ENCODE measurements at regions not wholly inside any gene's neighbourhood (a gene's known extent, or its start where the extent isn't known, plus 50 kb on each side); places are given as distances from the start of the nearest gene placed in this dataset.

GRCh38 chr7:18306696-18307095 lies 188.9 kb upstream of the HDAC9 start:
- no peak overlapping the region for H3K27ac ChIP-seq
- no peak overlapping the region for H3K4me3 ChIP-seq
- H3K4me1 ChIP-seq = no peaks in the 10 kb centered on the region
- no peak for ATAC-seq
- no peak for TF ChIP-seq JUN (IDR thresholded peaks at IDR 0.05)
- TF ChIP-seq NFE2L2 (conservative IDR thresholded peaks at IDR 0.05; ENCODE audit: low read length) = no peak
- TF ChIP-seq FOXS1 (CRISPR knock-in tag; IDR thresholded peaks at IDR 0.05) = no peak
- TF ChIP-seq HOXB13 (CRISPR knock-in tag; IDR thresholded peaks at IDR 0.05; ENCODE audit: low read depth) = no peak
- no peak for TF ChIP-seq HMGXB4 (CRISPR knock-in tag; IDR thresholded peaks at IDR 0.05; ENCODE audit: borderline replicate concordance)
- TF ChIP-seq ZC3H11A (IDR thresholded peaks at IDR 0.05) = no peak
- no peak for TF ChIP-seq NR3C1 (IDR thresholded peaks at IDR 0.05)
- TF ChIP-seq EP300 (IDR thresholded peaks at IDR 0.05) = no peak
- TF ChIP-seq FOSB (CRISPR knock-in tag; IDR thresholded peaks at IDR 0.05) = no peak
- TF ChIP-seq EHMT2 (IDR thresholded peaks at IDR 0.05; ENCODE audit: low read depth) = no peak
- TF ChIP-seq POLR2A (IDR thresholded peaks at IDR 0.05; ENCODE audit: low read length) = no peak
- TF ChIP-seq PBX3 (IDR thresholded peaks at IDR 0.05) = no peak
- no peak for TF ChIP-seq CBX8 (IDR thresholded peaks at IDR 0.05)
- ChIA-PET POLR2A (no interaction called here), CTCF (no interaction called here)
- no peak for FAIRE-seq
- WGBS (ENCODE audit: missing lambda C conversion rate) = 65% methylated on average over 2 of the region's 2 CpGs
- no peak for DNase-seq (ENCODE audit: low read depth in 1 of 2, low spot score in 1 of 2)
- H3K9me3 ChIP-seq = no peaks in the 10 kb centered on the region
- no peak overlapping the region for H3K4me2 ChIP-seq

GRCh38 chr7:18308938-18309337 lies 186.6 kb upstream of the HDAC9 start:
- Histone ChIP-seq H3K4me2 (no peak overlapping the region), H3K4me3 (no peak overlapping the region), H3K27ac (no peak overlapping the region), H3K4me1 (no peaks in the 10 kb centered on the region), H3K9me3 (no peaks in the 10 kb centered on the region)
- WGBS (ENCODE audit: missing lambda C conversion rate) = 22% methylated on average over 5 of the region's 5 CpGs
- ATAC-seq (no peak), DNase-seq (ENCODE audit: low read depth in 1 of 2, low spot score in 1 of 2) (no peak), FAIRE-seq (no peak)
- ChIA-PET POLR2A (no interaction called here), CTCF (no interaction called here)
- no peak for TF ChIP-seq HOXB5 (CRISPR knock-in tag; IDR thresholded peaks at IDR 0.05)
- TF ChIP-seq SREBF2 (IDR thresholded peaks at IDR 0.05) = no peak
- no peak for TF ChIP-seq ZFP36 (IDR thresholded peaks at IDR 0.05; ENCODE audit: borderline replicate concordance, partially characterized antibody)
- no peak for TF ChIP-seq TFCP2L1 (CRISPR knock-in tag; IDR thresholded peaks at IDR 0.05)
- no peak for TF ChIP-seq ZSCAN20 (CRISPR knock-in tag; IDR thresholded peaks at IDR 0.05)
- no peak for TF ChIP-seq FOSL2 (IDR thresholded peaks at IDR 0.05)
- TF ChIP-seq FOSL2 (CRISPR knock-in tag; IDR thresholded peaks at IDR 0.05) = no peak
- TF ChIP-seq HEYL (CRISPR knock-in tag; IDR thresholded peaks at IDR 0.05) = no peak
- TF ChIP-seq USF2 (IDR thresholded peaks at IDR 0.05) = no peak
- TF ChIP-seq E2F6 (IDR thresholded peaks at IDR 0.05; ENCODE audit: borderline replicate concordance, low read depth) = no peak
- no peak for TF ChIP-seq FOSB (CRISPR knock-in tag; IDR thresholded peaks at IDR 0.05)
- no peak for TF ChIP-seq RAD21 (conservative IDR thresholded peaks at IDR 0.05 in 1 of 2, IDR thresholded peaks at IDR 0.05 in 1 of 2)
- no peak for TF ChIP-seq EHMT2 (IDR thresholded peaks at IDR 0.05; ENCODE audit: low read depth)
- TF ChIP-seq ZNF302 (CRISPR knock-in tag; IDR thresholded peaks at IDR 0.05) = no peak
- no peak for TF ChIP-seq CEBPB (IDR thresholded peaks at IDR 0.05)
- TF ChIP-seq GATA3 (IDR thresholded peaks at IDR 0.05; ENCODE audit: borderline replicate concordance) = no peak
- TF ChIP-seq KDM5A (IDR thresholded peaks at IDR 0.05) = no peak
- no peak for TF ChIP-seq CBX2 (IDR thresholded peaks at IDR 0.05; ENCODE audit: borderline replicate concordance, low read depth)
- TF ChIP-seq MAX (IDR thresholded peaks at IDR 0.05) = no peak
